Tibial artery (tissue), 4 donors: ENCODE measurements at regions not wholly inside any gene's neighbourhood (a gene's known extent, or its start where the extent isn't known, plus 50 kb on each side); places are given as distances from the start of the nearest gene placed in this dataset.

Experiments used
- DNase-seq, 2 donors: peaks; one replicate each; pipeline ENCODE4 v3.0.0-alpha.2; 2019
- H3K27ac ChIP-seq, 2 donors: fragments of 200-600 bp; sonication (generic) in 1 of 2; 1 replicate in 1 of 2; 2 replicates in 1 of 2; pipeline ENCODE4 v1.5.1; 2018 to 2019; ENCODE audit warnings: mild to moderate bottlenecking in 1 of 2
- H3K27me3 ChIP-seq, 2 donors: fragments of 200-600 bp; sonication (generic) in 1 of 2; one replicate each; pipeline versions ENCODE4 v1.5.1 to v1.6.0; 2016 to 2019
- H3K36me3 ChIP-seq, 3 donors: fragments of 200-600 bp; sonication (generic) in 2 of 3; one replicate each; pipeline ENCODE4 v1.5.1; 2016 to 2019; ENCODE audit warnings: mild to moderate bottlenecking in 2 of 3
- H3K4me1 ChIP-seq, 4 donors: fragments of 200-600 bp; sonication (generic) in 2 of 4; 1 replicate in 3 of 4; 2 replicates in 1 of 4; pipeline ENCODE4 v1.5.1; 2016 to 2019
- H3K4me3 ChIP-seq, 2 donors: fragments of 200-600 bp; sonication (generic) in 1 of 2; 1 replicate in 1 of 2; 2 replicates in 1 of 2; pipeline ENCODE4 v1.5.1; 2018 to 2019; ENCODE audit warnings: mild to moderate bottlenecking in 2 of 2
- H3K9me3 ChIP-seq, 3 donors: fragments of 200-600 bp; sonication (generic) in 1 of 3; one replicate each; pipeline ENCODE4 v1.5.1; 2016 to 2019
- intact Hi-C: fragments of 100-400 bp; cut with DNase I; formaldehyde crosslinking; loops from one replicate; pipeline ENCODE4 v1.15.0; 2023; ENCODE audit warnings: low total_unique reads
- TF ChIP-seq, protein P1 (sequence below), 2 experiments: fragments of 200-600 bp in 1 of 2; fragments of 450-650 bp in 1 of 2; IDR thresholded peaks; one replicate each; pipeline ENCODE4 v1.5.1; 2017 to 2019; ENCODE audit warnings: antibody characterized with exemption in 2 of 2, mild to moderate bottlenecking in 1 of 2, moderate library complexity in 1 of 2

DNA sequence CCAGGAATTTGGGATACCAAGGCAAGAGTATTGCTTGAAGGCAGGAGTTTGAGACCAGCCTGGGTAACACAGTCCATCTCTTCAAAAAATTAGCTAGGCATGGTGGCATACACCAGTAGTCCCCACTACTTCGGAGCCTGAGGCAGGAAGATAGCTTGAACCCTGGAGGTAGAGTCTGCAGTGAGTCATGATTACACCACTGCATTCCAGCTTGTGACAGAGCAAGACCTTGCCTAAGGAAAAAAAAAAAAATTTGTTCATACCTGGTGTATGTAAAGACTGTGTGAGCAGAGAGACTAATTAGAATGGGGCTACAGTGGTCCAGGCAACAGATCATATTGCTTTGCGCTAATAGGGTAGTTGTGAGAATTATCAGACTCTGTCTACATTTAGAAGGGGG, 778.3 kb upstream of the PCDH20 start:
- H3K27me3 ChIP-seq, result no peaks in the 10 kb centered on the region
- TF ChIP-seq, protein P1, sequence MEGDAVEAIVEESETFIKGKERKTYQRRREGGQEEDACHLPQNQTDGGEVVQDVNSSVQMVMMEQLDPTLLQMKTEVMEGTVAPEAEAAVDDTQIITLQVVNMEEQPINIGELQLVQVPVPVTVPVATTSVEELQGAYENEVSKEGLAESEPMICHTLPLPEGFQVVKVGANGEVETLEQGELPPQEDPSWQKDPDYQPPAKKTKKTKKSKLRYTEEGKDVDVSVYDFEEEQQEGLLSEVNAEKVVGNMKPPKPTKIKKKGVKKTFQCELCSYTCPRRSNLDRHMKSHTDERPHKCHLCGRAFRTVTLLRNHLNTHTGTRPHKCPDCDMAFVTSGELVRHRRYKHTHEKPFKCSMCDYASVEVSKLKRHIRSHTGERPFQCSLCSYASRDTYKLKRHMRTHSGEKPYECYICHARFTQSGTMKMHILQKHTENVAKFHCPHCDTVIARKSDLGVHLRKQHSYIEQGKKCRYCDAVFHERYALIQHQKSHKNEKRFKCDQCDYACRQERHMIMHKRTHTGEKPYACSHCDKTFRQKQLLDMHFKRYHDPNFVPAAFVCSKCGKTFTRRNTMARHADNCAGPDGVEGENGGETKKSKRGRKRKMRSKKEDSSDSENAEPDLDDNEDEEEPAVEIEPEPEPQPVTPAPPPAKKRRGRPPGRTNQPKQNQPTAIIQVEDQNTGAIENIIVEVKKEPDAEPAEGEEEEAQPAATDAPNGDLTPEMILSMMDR (IDR thresholded peaks at IDR 0.05), result no peak
- no peaks in the 10 kb centered on the region for H3K9me3 ChIP-seq
- no peak overlapping the region for H3K4me3 ChIP-seq
- no peak for DNase-seq
- intact Hi-C loops, result no loop called here
- H3K36me3 ChIP-seq, result no peaks in the 10 kb centered on the region
- H3K4me1 ChIP-seq, result no peaks in the 10 kb centered on the region
- no peak overlapping the region for H3K27ac ChIP-seq

DNA sequence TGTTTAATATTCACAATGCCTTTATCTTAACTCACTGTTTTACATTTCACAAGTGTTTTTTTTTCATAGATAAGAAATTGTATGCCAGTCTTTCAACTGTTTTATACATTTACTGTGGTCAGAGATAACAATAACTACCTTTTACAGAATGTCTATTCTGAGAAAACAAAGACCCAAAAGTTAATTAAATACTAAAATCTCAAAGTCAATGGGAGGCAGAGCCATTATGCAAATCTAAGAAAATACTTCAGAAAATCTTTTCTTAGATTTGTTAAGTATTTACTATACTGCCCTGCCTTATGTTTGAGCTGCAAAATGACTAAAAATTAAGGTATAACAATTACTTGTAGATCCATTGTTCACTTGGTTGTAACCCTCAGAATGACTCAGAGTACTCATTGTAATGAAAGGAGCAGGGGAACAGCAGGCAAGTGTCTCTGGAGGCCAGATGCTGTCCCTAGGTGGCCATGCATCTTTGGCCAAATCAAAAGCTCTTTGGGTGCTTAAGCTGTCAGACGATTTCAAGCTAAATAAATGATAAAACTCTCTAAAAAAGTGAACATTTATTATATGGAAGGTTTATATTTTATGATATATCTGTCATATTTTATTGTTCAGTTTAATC, 770.1 kb upstream of the PCDH20 start:
- intact Hi-C loops, result no loop called here
- H3K9me3 ChIP-seq, result no peaks in the 10 kb centered on the region
- DNase-seq, result no peak
- H3K4me3 ChIP-seq, result no peak overlapping the region
- H3K36me3 ChIP-seq, result no peaks in the 10 kb centered on the region
- H3K4me1 ChIP-seq, result no peaks in the 10 kb centered on the region
- TF ChIP-seq, protein P1 (IDR thresholded peaks at IDR 0.05), result no peak
- no peak overlapping the region for H3K27ac ChIP-seq
- H3K27me3 ChIP-seq, result no peaks in the 10 kb centered on the region

DNA sequence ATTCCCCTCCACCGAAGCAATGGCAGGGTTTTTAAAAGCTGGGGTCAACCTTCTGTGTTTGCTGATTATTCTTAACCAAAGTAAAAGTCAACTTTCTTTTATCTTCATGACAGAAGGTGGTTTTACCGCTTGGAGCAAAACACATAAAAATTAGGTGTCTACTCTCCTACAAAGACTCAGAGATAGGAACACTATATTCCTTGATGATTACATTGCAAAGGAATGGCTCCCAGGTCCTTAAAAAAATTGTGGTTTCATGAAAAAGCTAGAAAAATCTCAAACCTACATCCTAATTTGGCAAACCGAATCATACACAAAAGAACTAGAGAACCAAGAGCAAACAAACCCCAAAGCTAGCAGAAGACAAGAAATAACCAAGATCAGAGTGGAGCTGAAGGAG, 760.4 kb upstream of the PCDH20 start:
- Histone ChIP-seq H3K4me1 (no peaks in the 10 kb centered on the region), H3K27me3 (no peaks in the 10 kb centered on the region), H3K4me3 (no peak overlapping the region), H3K36me3 (no peaks in the 10 kb centered on the region), H3K27ac (no peak overlapping the region), H3K9me3 (no peaks in the 10 kb centered on the region)
- TF ChIP-seq, protein P1 (IDR thresholded peaks at IDR 0.05), result no peak
- no peak for DNase-seq
- intact Hi-C loops, result no loop called here

DNA sequence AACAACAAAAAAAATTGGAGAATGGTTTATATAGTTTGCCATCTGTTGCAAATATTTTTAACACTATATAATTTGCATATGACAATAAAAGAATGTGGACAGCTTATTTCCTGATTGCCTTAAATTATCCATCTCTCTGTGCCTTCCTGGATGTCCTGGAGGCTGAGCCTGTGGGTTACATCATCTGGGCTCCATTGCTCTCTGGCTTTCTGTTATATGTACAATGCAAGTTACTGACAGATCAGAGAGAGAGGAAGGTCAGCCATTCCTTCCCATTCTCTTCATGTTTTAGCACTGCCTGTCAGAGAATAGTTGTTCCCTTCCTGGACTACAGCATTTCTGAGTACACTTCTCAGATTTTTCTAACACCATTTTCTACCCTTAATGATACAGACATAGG, 758.3 kb upstream of the PCDH20 start:
- Histone ChIP-seq H3K9me3 (no peaks in the 10 kb centered on the region), H3K4me3 (no peak overlapping the region), H3K27me3 (no peaks in the 10 kb centered on the region), H3K4me1 (no peaks in the 10 kb centered on the region), H3K36me3 (no peaks in the 10 kb centered on the region), H3K27ac (no peak overlapping the region)
- intact Hi-C loops, result no loop called here
- DNase-seq, result no peak
- TF ChIP-seq, protein P1 (IDR thresholded peaks at IDR 0.05), result no peak

DNA sequence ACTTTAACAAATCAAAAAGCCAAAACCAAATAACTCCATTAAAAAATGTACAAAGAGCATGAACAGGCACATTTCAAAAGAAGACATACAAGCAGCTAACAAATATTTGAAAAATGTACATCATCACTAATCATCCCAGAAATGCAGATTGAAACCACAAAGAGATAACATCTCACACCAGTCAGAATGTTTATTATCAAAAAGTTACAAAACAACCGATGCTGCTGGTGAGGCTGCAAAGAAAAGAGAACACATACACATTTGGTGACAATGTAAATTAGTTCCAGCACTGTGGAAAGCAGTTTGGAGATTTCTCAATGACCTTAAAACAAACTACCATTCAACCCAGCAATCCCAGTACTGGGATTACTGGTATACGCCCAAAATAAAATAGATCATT, 756.0 kb upstream of the PCDH20 start:
- DNase-seq, result no peak
- no peaks in the 10 kb centered on the region for H3K27me3 ChIP-seq
- no peak overlapping the region for H3K27ac ChIP-seq
- intact Hi-C loops, result no loop called here
- no peaks in the 10 kb centered on the region for H3K4me1 ChIP-seq
- H3K4me3 ChIP-seq, result no peak overlapping the region
- H3K36me3 ChIP-seq, result no peaks in the 10 kb centered on the region
- TF ChIP-seq, protein P1 (IDR thresholded peaks at IDR 0.05), result no peak
- H3K9me3 ChIP-seq, result no peaks in the 10 kb centered on the region

DNA sequence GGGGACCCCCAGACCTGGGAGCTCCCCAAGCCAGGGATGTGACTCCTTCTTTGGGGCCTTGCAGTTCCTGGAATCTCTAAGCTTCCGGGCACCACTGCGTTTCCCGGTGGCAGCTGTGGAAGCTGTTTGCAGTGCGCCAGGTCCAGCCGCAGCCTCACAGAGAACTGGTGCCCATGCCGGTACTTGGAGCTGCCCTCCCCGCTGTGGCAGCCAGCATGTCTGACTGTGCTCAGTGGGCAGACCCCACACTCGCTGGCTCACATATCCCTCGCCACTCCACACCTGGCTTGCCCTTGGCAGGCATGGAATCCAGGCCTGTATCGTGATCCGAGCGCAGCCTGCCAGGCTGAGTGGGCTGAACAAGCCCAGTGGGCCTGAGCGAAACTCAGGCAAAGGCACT, 753.2 kb upstream of the PCDH20 start:
- Histone ChIP-seq H3K4me1 (no peaks in the 10 kb centered on the region), H3K27ac (no peak overlapping the region), H3K36me3 (no peaks in the 10 kb centered on the region), H3K9me3 (no peaks in the 10 kb centered on the region), H3K27me3 (no peaks in the 10 kb centered on the region), H3K4me3 (no peak overlapping the region)
- TF ChIP-seq, protein P1 (IDR thresholded peaks at IDR 0.05), result no peak
- DNase-seq, result no peak
- intact Hi-C loops, result no loop called here
